ENCODE measurements at regions not wholly inside any gene's neighbourhood (a gene's known extent, or its start where the extent isn't known, plus 50 kb on each side); places are given as distances from the start of the nearest gene placed in this dataset.

DNA sequence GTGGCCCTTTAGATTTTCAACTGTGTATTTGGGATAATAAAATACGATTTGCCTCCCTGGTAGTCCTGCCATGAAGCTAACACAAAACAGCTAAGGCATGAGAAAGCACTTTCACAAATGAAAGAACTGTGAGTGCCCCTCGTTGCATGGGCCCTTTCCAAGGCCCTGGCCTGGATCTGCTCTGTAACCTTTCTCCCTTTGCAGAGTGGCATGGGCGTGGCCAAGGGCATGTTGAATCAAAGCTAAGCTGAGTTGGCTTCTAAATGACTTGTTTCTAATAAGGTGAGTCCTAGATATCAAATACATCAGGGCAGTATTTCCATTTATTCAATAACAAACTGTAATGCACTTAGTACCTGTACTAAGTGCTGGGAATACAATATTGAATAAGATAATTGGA lies 78.7 kb upstream of the PTPN3 start:
- WGBS, 2 experiments (ENCODE audit: extremely low coverage in 2 of 2, insufficient read length in 1 of 2), result 75% methylated on average over 1 of the region's 3 CpGs; no CpG with 5 or more reads in 1 of the 2 experiments
- H4K20me1 ChIP-seq (ENCODE audit: insufficient read depth, low read length), result no peaks in the 10 kb centered on the region
- in situ Hi-C loops (cut with MboI; ENCODE audit: low sequenced_read_pairs), result loop anchor here (10.0 to 25.0 kb wide), 3 partner anchors 248 to 638 kb away; no protein-coding TSS in a partner anchor

More for the DNA sequence above, 78.7 kb upstream of the PTPN3 start:
- DNase-seq (no peak), ATAC-seq (ENCODE audit: low read depth) (no peak)
- Histone ChIP-seq H4K5ac (ENCODE audit: low read depth, low read length) (no peak overlapping the region), H2AK5ac (ENCODE audit: low read depth, low read length) (no peak overlapping the region), H2BK15ac (ENCODE audit: low read depth, low read length) (no peak overlapping the region), H3K18ac (ENCODE audit: low read depth, low read length) (no peak overlapping the region), H3K36me3 (ENCODE audit: control insufficient read depth, insufficient read depth, low read length) (no peaks in the 10 kb centered on the region), H3K4ac (ENCODE audit: low read depth, low read length) (no peak overlapping the region), H3K9me3 (ENCODE audit: control insufficient read depth, insufficient read depth, low read length) (no peaks in the 10 kb centered on the region), H3K9ac (ENCODE audit: low read depth, low read length) (no peak overlapping the region), H3K27me3 (ENCODE audit: control insufficient read depth, insufficient read depth, low read length) (peaks cover 4% of the 10 kb centered on the region), H2BK20ac (ENCODE audit: low read depth, low read length) (no peak overlapping the region), H4K8ac (ENCODE audit: low read depth in 2 of 2, low read length in 2 of 2) (no peak overlapping the region), H3K14ac (replicated peaks; ENCODE audit: low read depth, low read length) (no peak overlapping the region), H2BK120ac (ENCODE audit: low read depth, low read length) (no peak overlapping the region), H4K91ac (ENCODE audit: insufficient read depth, low read depth, low read length) (no peak overlapping the region), H3K23ac (ENCODE audit: low read depth, low read length) (no peak overlapping the region), H3K9me1 (ENCODE audit: insufficient read depth, low read length) (no peaks in the 10 kb centered on the region), H2AK9ac (replicated peaks; ENCODE audit: low read depth, low read length, poor library complexity) (no peak overlapping the region), H3K27ac (ENCODE audit: insufficient read depth, low read length) (no peak overlapping the region), H3K4me3 (ENCODE audit: insufficient read depth, low read depth, low read length) (no peak overlapping the region), H3K56ac (ENCODE audit: extremely low read depth, insufficient read depth, low read length) (no peak overlapping the region), H3K79me1 (ENCODE audit: low read depth in 1 of 2, low read length in 2 of 2) (no peaks in the 10 kb centered on the region), H2AFZ (replicated peaks; ENCODE audit: low read length, poor library complexity) (no peak overlapping the region), H2BK5ac (ENCODE audit: low read depth, low read length, poor library complexity, severe bottlenecking) (no peak overlapping the region), H3K4me1 (ENCODE audit: control insufficient read depth, insufficient read depth, low read length) (no peaks in the 10 kb centered on the region), H3K4me2 (ENCODE audit: low read depth, low read length) (no peak overlapping the region)
- dilution Hi-C loops (cut with HindIII; ENCODE audit: low sequenced_read_pairs, unreplicated experiment) (no loop called here), intact Hi-C loops (cut with micrococcal nuclease) (no loop called here)
- ChIA-PET POLR2A (ENCODE audit: unreplicated experiment) (no interaction called here), CTCF (no interaction called here)
- TF ChIP-seq CHD1 (IDR thresholded peaks at IDR 0.05; ENCODE audit: low read depth, low read length), result no peak
- no peak for TF ChIP-seq MAZ (IDR thresholded peaks at IDR 0.05; ENCODE audit: borderline replicate concordance, low read depth, low read length)
- TF ChIP-seq, protein P1, sequence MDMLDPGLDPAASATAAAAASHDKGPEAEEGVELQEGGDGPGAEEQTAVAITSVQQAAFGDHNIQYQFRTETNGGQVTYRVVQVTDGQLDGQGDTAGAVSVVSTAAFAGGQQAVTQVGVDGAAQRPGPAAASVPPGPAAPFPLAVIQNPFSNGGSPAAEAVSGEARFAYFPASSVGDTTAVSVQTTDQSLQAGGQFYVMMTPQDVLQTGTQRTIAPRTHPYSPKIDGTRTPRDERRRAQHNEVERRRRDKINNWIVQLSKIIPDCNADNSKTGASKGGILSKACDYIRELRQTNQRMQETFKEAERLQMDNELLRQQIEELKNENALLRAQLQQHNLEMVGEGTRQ (IDR thresholded peaks at IDR 0.05; ENCODE audit: low read depth, low read length), result no peak
- TF ChIP-seq MXI1 (IDR thresholded peaks at IDR 0.05; ENCODE audit: borderline replicate concordance, low read depth, low read length), result no peak
- TF ChIP-seq POLR2A (IDR thresholded peaks at IDR 0.05; ENCODE audit: low read depth, low read length), result no peak
- no peak for TF ChIP-seq SMC3 (IDR thresholded peaks at IDR 0.05; ENCODE audit: low read depth, low read length)
- TF ChIP-seq RCOR1 (IDR thresholded peaks at IDR 0.05; ENCODE audit: insufficient replicate concordance, low read length), result no peak
- no peak for TF ChIP-seq CEBPB (IDR thresholded peaks at IDR 0.05; ENCODE audit: low read depth, low read length)
- TF ChIP-seq RFX5 (IDR thresholded peaks at IDR 0.05; ENCODE audit: low read depth, low read length), result no peak
- TF ChIP-seq MAFK (IDR thresholded peaks at IDR 0.05; ENCODE audit: low read depth, low read length), result no peak
- TF ChIP-seq, protein P2, sequence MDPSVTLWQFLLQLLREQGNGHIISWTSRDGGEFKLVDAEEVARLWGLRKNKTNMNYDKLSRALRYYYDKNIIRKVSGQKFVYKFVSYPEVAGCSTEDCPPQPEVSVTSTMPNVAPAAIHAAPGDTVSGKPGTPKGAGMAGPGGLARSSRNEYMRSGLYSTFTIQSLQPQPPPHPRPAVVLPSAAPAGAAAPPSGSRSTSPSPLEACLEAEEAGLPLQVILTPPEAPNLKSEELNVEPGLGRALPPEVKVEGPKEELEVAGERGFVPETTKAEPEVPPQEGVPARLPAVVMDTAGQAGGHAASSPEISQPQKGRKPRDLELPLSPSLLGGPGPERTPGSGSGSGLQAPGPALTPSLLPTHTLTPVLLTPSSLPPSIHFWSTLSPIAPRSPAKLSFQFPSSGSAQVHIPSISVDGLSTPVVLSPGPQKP (IDR thresholded peaks at IDR 0.05; ENCODE audit: borderline replicate concordance, low read depth, low read length), result no peak
- TF ChIP-seq, protein P3, sequence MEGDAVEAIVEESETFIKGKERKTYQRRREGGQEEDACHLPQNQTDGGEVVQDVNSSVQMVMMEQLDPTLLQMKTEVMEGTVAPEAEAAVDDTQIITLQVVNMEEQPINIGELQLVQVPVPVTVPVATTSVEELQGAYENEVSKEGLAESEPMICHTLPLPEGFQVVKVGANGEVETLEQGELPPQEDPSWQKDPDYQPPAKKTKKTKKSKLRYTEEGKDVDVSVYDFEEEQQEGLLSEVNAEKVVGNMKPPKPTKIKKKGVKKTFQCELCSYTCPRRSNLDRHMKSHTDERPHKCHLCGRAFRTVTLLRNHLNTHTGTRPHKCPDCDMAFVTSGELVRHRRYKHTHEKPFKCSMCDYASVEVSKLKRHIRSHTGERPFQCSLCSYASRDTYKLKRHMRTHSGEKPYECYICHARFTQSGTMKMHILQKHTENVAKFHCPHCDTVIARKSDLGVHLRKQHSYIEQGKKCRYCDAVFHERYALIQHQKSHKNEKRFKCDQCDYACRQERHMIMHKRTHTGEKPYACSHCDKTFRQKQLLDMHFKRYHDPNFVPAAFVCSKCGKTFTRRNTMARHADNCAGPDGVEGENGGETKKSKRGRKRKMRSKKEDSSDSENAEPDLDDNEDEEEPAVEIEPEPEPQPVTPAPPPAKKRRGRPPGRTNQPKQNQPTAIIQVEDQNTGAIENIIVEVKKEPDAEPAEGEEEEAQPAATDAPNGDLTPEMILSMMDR (conservative IDR thresholded peaks at IDR 0.05; ENCODE audit: low read depth, low read length), result no peak
- TF ChIP-seq BHLHE40 (IDR thresholded peaks at IDR 0.05; ENCODE audit: low read depth, low read length), result no peak
- no peak for TF ChIP-seq FOS (IDR thresholded peaks at IDR 0.05; ENCODE audit: low read depth, low read length)
- no TSS peak for BruUV-seq (replicated peaks)

Measured in IMR-90 (cell line).